Spleen (tissue), 11 donors: ENCODE measurements at regions not wholly inside any gene's neighbourhood (a gene's known extent, or its start where the extent isn't known, plus 50 kb on each side); places are given as distances from the start of the nearest gene placed in this dataset.

Experiments used
- DNase-seq: peaks from one replicate; pipeline ENCODE4 v3.0.0-alpha.2; 2020
- H3K27ac ChIP-seq, 8 donors: fragments of 200-600 bp; sonication (generic) in 7 of 8; 1 replicate in 4 of 8; 2 replicates in 4 of 8; pipeline versions ENCODE4 v1.5.0 to v1.8.0; 2016 to 2021; ENCODE audit warnings: inconsistent platforms in 4 of 8, mild to moderate bottlenecking in 4 of 8, moderate library complexity in 1 of 8
- H3K27me3 ChIP-seq, 7 donors: fragments of 200-600 bp; sonication (generic) in 6 of 7; replicated peaks in 1 of 7; 1 replicate in 4 of 7; 2 replicates in 3 of 7; pipeline versions ENCODE4 v1.5.0 to v1.8.0; 2016 to 2021; ENCODE audit warnings: inconsistent platforms in 3 of 7, mild to moderate bottlenecking in 1 of 7
- H3K36me3 ChIP-seq, 6 donors: fragments of 200-600 bp; sonication (generic) in 5 of 6; 1 replicate in 4 of 6; 2 replicates in 2 of 6; pipeline versions ENCODE4 v1.5.0 to v1.8.0; 2016 to 2021; ENCODE audit warnings: inconsistent platforms in 2 of 6
- H3K4me1 ChIP-seq, 6 donors: fragments of 200-600 bp; sonication (generic) in 5 of 6; 1 replicate in 3 of 6; 2 replicates in 3 of 6; pipeline versions ENCODE4 v1.5.0 to v1.8.0; 2016 to 2021; ENCODE audit warnings: inconsistent platforms in 3 of 6
- H3K4me3 ChIP-seq, 8 donors: fragments of 200-600 bp; sonication (generic) in 7 of 8; 1 replicate in 4 of 8; 2 replicates in 4 of 8; pipeline versions ENCODE4 v1.5.0 to v1.8.0; 2016 to 2021; ENCODE audit warnings: inconsistent platforms in 4 of 8, mild to moderate bottlenecking in 4 of 8, moderate library complexity in 2 of 8
- H3K9me3 ChIP-seq, 8 donors: fragments of 200-600 bp; sonication (generic) in 7 of 8; 1 replicate in 4 of 8; 2 replicates in 4 of 8; pipeline versions ENCODE4 v1.5.0 to v1.8.0; 2016 to 2021; ENCODE audit warnings: inconsistent platforms in 4 of 8
- CTCF ChIP-seq, 11 experiments: fragments of 200-600 bp in 7 of 11; fragments of 450-650 bp in 4 of 11; sonication (generic) in 4 of 11; IDR thresholded peaks in 8 of 11; conservative IDR thresholded peaks in 3 of 11; 1 replicate in 7 of 11; 2 replicates in 4 of 11; pipeline versions ENCODE4 v1.4.0 to v1.8.0; 2016 to 2021; ENCODE audit warnings: antibody characterized with exemption in 11 of 11, inconsistent platforms in 4 of 11, mild to moderate bottlenecking in 1 of 11
- POLR2A ChIP-seq, 3 donors: fragments of 450-650 bp; IDR thresholded peaks; one replicate each; pipeline ENCODE4 v1.5.1; 2017; ENCODE audit warnings: antibody characterized with exemption in 3 of 3, mild to moderate bottlenecking in 1 of 3
- POLR2AphosphoS5 ChIP-seq, 3 donors: sonication (generic); formaldehyde crosslinking; IDR thresholded peaks; one replicate each; pipeline ENCODE4 v1.5.1; 2017; ENCODE audit warnings: antibody characterized with exemption in 3 of 3
- WGBS, 5 donors: extraction: QIAGEN DNeasy Blood & Tissue Kit in 3 of 5; methylation state at CpG; one replicate each; pipeline versions ENCODE4 v1.1.5 to v1.1.7; 2013 to 2018; 5-methylcytosine and 5-hydroxymethylcytosine counted together
- intact Hi-C: fragments of 100-400 bp; cut with DNase I; formaldehyde crosslinking; loops from one replicate; pipeline ENCODE4 v1.15.0; 2023; ENCODE audit warnings: low total_unique reads
- donor health status: healthy with polysubstance abuse.
- donor health status: DM: no; HTN: no; CAD: no; lungs with moderate emphysema.
- donor health status: DM: no; HTN: no; CAD: no.
- donor health status: Bipolar disorder and iron deficiency.
- donor health status: healthy.
- donor health status: DM: no; HTN: no; CAD: no.
- donor health status: DM: yes; HTN: yes; CAD: no.

DNA sequence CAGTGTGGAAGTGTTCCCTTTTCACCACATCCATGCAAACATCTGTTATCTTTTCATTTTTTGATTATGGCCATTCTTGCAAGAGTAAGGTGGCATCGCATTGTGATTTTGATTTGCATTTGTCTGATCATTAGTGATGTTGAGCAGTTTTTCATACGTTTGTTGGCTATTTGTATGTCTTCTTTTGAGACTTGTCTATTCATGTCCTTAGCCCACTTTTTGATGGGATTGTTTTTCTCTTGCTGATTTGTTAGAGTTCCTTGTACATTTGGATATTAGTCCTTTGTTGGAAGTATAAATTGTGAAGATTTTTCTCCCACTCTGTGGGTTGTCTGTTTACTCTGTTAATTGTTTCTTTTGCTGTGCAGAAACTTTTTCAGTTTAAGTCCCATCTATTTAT is 244.5 kb upstream of the PRICKLE1 start:
- intact Hi-C loops: no loop called here
- 82 to 95% (median 87%) methylated on average over 2 of the region's 2 CpGs for WGBS, 5 donors
- peaks cover 0 to 18% (median 0%) of the 10 kb centered on the region in 8 donors for H3K9me3 ChIP-seq

GRCh38 chr12:42828836-42829235 is 239.3 kb upstream of the PRICKLE1 start:
- Histone ChIP-seq H3K4me3 (no peak overlapping the region), H3K36me3 (no peaks in the 10 kb centered on the region), H3K27me3 (no peaks in the 10 kb centered on the region), H3K27ac (no peak overlapping the region), H3K9me3 (peaks cover 0 to 13% (median 4%) of the 10 kb centered on the region in 8 donors), H3K4me1 (no peaks in the 10 kb centered on the region)
- 73 to 79% (median 75%) methylated on average over 4 of the region's 4 CpGs for WGBS, 5 donors
- intact Hi-C loops: no loop called here
- TF ChIP-seq CTCF (IDR thresholded peaks at IDR 0.05 in 8 of 11, conservative IDR thresholded peaks at IDR 0.05 in 3 of 11) (no peak), POLR2A (IDR thresholded peaks at IDR 0.05) (no peak), POLR2AphosphoS5 (IDR thresholded peaks at IDR 0.05) (no peak)
- no peak for DNase-seq

More for the DNA sequence above, 244.5 kb upstream of the PRICKLE1 start:
- Histone ChIP-seq H3K27ac (no peak overlapping the region), H3K4me1 (no peaks in the 10 kb centered on the region), H3K36me3 (no peaks in the 10 kb centered on the region), H3K4me3 (no peak overlapping the region), H3K27me3 (no peaks in the 10 kb centered on the region)
- DNase-seq: no peak
- TF ChIP-seq POLR2A (IDR thresholded peaks at IDR 0.05): no peak

- TF ChIP-seq CTCF (IDR thresholded peaks at IDR 0.05 in 8 of 11, conservative IDR thresholded peaks at IDR 0.05 in 3 of 11) (no peak), POLR2AphosphoS5 (IDR thresholded peaks at IDR 0.05) (no peak), POLR2A (IDR thresholded peaks at IDR 0.05) (no peak)
- no peak for DNase-seq
- 88 to 96% (median 92%) methylated on average over 2 of the region's 2 CpGs for WGBS, 5 donors
- H3K36me3 ChIP-seq: no peaks in the 10 kb centered on the region
- no peak overlapping the region for H3K27ac ChIP-seq
- H3K9me3 ChIP-seq: peaks cover 0 to 13% (median 5%) of the 10 kb centered on the region in 8 donors
- intact Hi-C loops: no loop called here
- H3K27me3 ChIP-seq: no peaks in the 10 kb centered on the region
- H3K4me1 ChIP-seq: no peaks in the 10 kb centered on the region
- H3K4me3 ChIP-seq: no peak overlapping the region
Observed at GRCh38 chr12:42824327-42824726, 234.8 kb upstream of the PRICKLE1 start.

- no peak overlapping the region for H3K4me3 ChIP-seq
- intact Hi-C loops: no loop called here
- no peak for DNase-seq
Observed at GRCh38 chr12:42823679-42824078, 234.1 kb upstream of the PRICKLE1 start.

More at GRCh38 chr12:42823679-42824078, 234.1 kb upstream of the PRICKLE1 start:
- H3K36me3 ChIP-seq: no peaks in the 10 kb centered on the region
- TF ChIP-seq POLR2AphosphoS5 (IDR thresholded peaks at IDR 0.05): no peak
- TF ChIP-seq POLR2A (IDR thresholded peaks at IDR 0.05): no peak
- no peak for TF ChIP-seq CTCF (IDR thresholded peaks at IDR 0.05 in 8 of 11, conservative IDR thresholded peaks at IDR 0.05 in 3 of 11)
- H3K4me1 ChIP-seq: no peaks in the 10 kb centered on the region
- H3K27me3 ChIP-seq: no peaks in the 10 kb centered on the region
- peaks cover 0 to 13% (median 5%) of the 10 kb centered on the region in 8 donors for H3K9me3 ChIP-seq
- H3K27ac ChIP-seq: no peak overlapping the region
